MM.1S (cell line): ENCODE measurements at regions not wholly inside any gene's neighbourhood (a gene's known extent, or its start where the extent isn't known, plus 50 kb on each side); places are given as distances from the start of the nearest gene placed in this dataset.

Experiments used
- DNase-seq: peaks from one replicate; pipeline ENCODE4 v3.0.0-alpha.2; 2015
- H2AFZ ChIP-seq: fragments of 300-600 bp; sonication (generic); 2 replicates; pipeline ENCODE4 v1.6.0; 2016; ENCODE audit warnings: antibody characterized with exemption, low read length
- H3F3A ChIP-seq: fragments of 300-600 bp; sonication (generic); 2 replicates; pipeline ENCODE4 v1.6.1; 2016; ENCODE audit warnings: mild to moderate bottlenecking, antibody characterized with exemption, low read length, moderate library complexity, mixed read lengths; ENCODE audit not compliant: insufficient read depth
- H3K27ac ChIP-seq: fragments of 300-600 bp; sonication (generic); 2 replicates; pipeline ENCODE4 v1.5.1; 2016; ENCODE audit warnings: mild to moderate bottlenecking, low read length
- H3K27me3 ChIP-seq: fragments of 300-600 bp; sonication (generic); replicated peaks from 2 replicates; pipeline ENCODE4 v1.6.0; 2016; ENCODE audit warnings: low read length; ENCODE audit not compliant: insufficient read depth
- H3K36me3 ChIP-seq: fragments of 300-600 bp; sonication (generic); replicated peaks from 2 replicates; pipeline ENCODE4 v1.6.1; 2016; ENCODE audit warnings: mild to moderate bottlenecking, low read length, mixed read lengths; ENCODE audit not compliant: insufficient read depth
- H3K4me1 ChIP-seq: fragments of 300-600 bp; sonication (generic); 2 replicates; pipeline ENCODE4 v1.6.1; 2016; ENCODE audit warnings: low read length, mixed read lengths
- H3K4me2 ChIP-seq: fragments of 300-600 bp; sonication (generic); 2 replicates; pipeline ENCODE4 v1.6.0; 2016; ENCODE audit warnings: low read depth, low read length
- H3K4me3 ChIP-seq: fragments of 300-600 bp; sonication (generic); 2 replicates; pipeline ENCODE4 v1.5.1; 2016; ENCODE audit warnings: low read length, mixed read lengths
- H3K79me2 ChIP-seq: fragments of 300-600 bp; sonication (generic); 2 replicates; pipeline ENCODE4 v1.6.1; 2016; ENCODE audit warnings: mixed run types, low read length, mixed read lengths
- H3K9ac ChIP-seq: fragments of 300-600 bp; sonication (generic); 2 replicates; pipeline ENCODE4 v1.6.1; 2016; ENCODE audit warnings: low read length, mixed read lengths
- H3K9me2 ChIP-seq: fragments of 300-600 bp; sonication (generic); replicated peaks from 2 replicates; pipeline ENCODE4 v1.6.1; 2016; ENCODE audit warnings: mild to moderate bottlenecking, low read length, mixed read lengths; ENCODE audit not compliant: insufficient read depth
- H3K9me3 ChIP-seq: fragments of 300-600 bp; sonication (generic); replicated peaks from 2 replicates; pipeline ENCODE4 v1.6.1; 2016; ENCODE audit warnings: mild to moderate bottlenecking, low read length, mixed read lengths; ENCODE audit not compliant: insufficient read depth
- H4K20me1 ChIP-seq: fragments of 300-600 bp; sonication (generic); 2 replicates; pipeline ENCODE4 v1.6.1; 2016; ENCODE audit warnings: mild to moderate bottlenecking, low read length, moderate library complexity, mixed read lengths; ENCODE audit not compliant: insufficient read depth
- EZH2 ChIP-seq: fragments of 300-600 bp; sonication (generic); optimal IDR thresholded peaks from 2 replicates; pipeline ENCODE3; 2017; ENCODE audit warnings: low read depth, mild to moderate bottlenecking, antibody characterized with exemption, low read length, mixed read lengths
- EZH2phosphoT487 ChIP-seq: fragments of 300-600 bp; sonication (generic); IDR thresholded peaks from 2 replicates; pipeline ENCODE4 v1.6.1; 2018; ENCODE audit warnings: antibody characterized with exemption, low read length
- TF ChIP-seq, protein P1 (sequence below): fragments of 300-600 bp; sonication (generic); IDR thresholded peaks from 2 replicates; pipeline ENCODE4 v1.5.1; 2016; ENCODE audit warnings: antibody characterized with exemption, low read length, mixed read lengths

DNA sequence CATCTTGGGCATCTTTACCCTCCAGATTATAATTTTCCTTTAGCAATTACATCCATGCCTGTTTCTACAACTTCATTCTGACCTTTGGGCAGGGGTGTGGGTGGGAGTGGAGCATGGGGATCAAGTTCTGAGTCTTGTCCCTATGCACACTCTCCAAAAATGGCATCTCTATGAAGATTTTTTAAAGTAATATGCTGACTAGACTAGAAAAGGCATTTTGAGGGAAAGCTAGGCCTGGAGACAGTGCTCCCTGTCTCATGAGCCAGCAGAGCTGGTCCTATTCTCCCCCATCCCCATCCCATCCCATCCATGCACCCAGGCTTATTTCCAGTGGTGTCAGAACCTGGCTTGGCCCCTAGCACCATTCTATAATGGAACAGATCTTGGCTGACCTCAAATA lies 398.0 kb upstream of the SLC24A2 start:
- Histone ChIP-seq H3K4me3 (no peak overlapping the region), H3K36me3 (no peaks in the 10 kb centered on the region), H3K4me1 (no peaks in the 10 kb centered on the region), H3K9me3 (no peaks in the 10 kb centered on the region), H3K4me2 (no peak overlapping the region), H3F3A (no peaks in the 10 kb centered on the region), H2AFZ (no peak overlapping the region), H3K27me3 (no peaks in the 10 kb centered on the region), H3K9me2 (no peaks in the 10 kb centered on the region), H3K79me2 (no peaks in the 10 kb centered on the region), H3K27ac (no peak overlapping the region), H3K9ac (no peak overlapping the region), H4K20me1 (no peaks in the 10 kb centered on the region)
- no peak for DNase-seq
- TF ChIP-seq, protein P1, sequence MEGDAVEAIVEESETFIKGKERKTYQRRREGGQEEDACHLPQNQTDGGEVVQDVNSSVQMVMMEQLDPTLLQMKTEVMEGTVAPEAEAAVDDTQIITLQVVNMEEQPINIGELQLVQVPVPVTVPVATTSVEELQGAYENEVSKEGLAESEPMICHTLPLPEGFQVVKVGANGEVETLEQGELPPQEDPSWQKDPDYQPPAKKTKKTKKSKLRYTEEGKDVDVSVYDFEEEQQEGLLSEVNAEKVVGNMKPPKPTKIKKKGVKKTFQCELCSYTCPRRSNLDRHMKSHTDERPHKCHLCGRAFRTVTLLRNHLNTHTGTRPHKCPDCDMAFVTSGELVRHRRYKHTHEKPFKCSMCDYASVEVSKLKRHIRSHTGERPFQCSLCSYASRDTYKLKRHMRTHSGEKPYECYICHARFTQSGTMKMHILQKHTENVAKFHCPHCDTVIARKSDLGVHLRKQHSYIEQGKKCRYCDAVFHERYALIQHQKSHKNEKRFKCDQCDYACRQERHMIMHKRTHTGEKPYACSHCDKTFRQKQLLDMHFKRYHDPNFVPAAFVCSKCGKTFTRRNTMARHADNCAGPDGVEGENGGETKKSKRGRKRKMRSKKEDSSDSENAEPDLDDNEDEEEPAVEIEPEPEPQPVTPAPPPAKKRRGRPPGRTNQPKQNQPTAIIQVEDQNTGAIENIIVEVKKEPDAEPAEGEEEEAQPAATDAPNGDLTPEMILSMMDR, result no peak
- TF ChIP-seq EZH2phosphoT487, result no peak
- TF ChIP-seq EZH2, result no peak

DNA sequence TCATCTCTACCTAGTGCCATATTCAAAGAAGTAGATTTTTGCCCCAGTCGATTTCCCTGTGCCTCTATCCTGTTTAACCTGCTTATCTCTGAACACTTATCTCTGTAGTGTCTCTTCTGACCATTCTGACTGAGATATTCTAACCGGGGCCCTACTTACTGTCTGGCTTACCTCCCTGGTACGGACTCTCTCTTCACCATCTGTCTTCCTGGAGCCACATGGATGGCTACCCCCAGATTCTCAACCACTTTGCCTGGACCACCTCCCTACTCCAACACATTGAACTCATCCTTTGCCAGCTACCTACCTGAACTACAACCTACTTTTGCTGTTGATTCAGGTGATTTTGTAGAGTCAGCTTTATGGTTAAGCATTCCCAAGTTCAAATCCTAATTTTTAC lies 397.4 kb upstream of the SLC24A2 start:
- Histone ChIP-seq H3K27ac (no peak overlapping the region), H3K4me2 (no peak overlapping the region), H3K9ac (no peak overlapping the region), H3K4me1 (no peaks in the 10 kb centered on the region), H4K20me1 (no peaks in the 10 kb centered on the region), H3F3A (no peaks in the 10 kb centered on the region), H3K79me2 (no peaks in the 10 kb centered on the region), H3K4me3 (no peak overlapping the region), H3K27me3 (no peaks in the 10 kb centered on the region), H2AFZ (no peak overlapping the region), H3K36me3 (no peaks in the 10 kb centered on the region), H3K9me2 (no peaks in the 10 kb centered on the region), H3K9me3 (no peaks in the 10 kb centered on the region)
- no peak for DNase-seq
- TF ChIP-seq EZH2 (no peak), EZH2phosphoT487 (no peak)
- TF ChIP-seq, protein P1, result no peak

DNA sequence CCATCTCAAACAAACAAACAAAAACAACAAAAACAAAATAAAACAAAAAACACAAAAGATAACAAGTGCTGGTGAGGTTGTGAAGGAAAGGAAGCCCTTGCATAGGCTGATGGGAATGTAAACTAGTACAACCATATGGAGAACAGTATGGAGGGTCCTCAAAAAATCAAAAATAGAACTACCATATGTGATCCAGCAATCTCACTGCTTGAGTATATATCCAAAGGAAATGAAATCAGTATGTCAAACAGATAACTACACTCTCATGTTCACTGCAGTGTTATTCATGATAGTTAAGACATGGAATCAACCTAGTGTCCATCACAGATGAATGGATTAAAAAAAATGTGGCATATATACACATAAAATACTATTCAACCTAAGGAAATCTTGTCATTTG lies 395.7 kb upstream of the SLC24A2 start:
- no peaks in the 10 kb centered on the region for H4K20me1 ChIP-seq
- TF ChIP-seq EZH2phosphoT487 (no peak), EZH2 (no peak)
- TF ChIP-seq, protein P1, result no peak
- no peaks in the 10 kb centered on the region for H3K4me1 ChIP-seq
- DNase-seq, result no peak
- H3K9me2 ChIP-seq, result no peaks in the 10 kb centered on the region
- H2AFZ ChIP-seq, result no peak overlapping the region
- H3K79me2 ChIP-seq, result no peaks in the 10 kb centered on the region
- H3K36me3 ChIP-seq, result no peaks in the 10 kb centered on the region
- H3K9ac ChIP-seq, result no peak overlapping the region
- no peak overlapping the region for H3K4me3 ChIP-seq
- no peaks in the 10 kb centered on the region for H3K9me3 ChIP-seq
- no peaks in the 10 kb centered on the region for H3F3A ChIP-seq
- no peaks in the 10 kb centered on the region for H3K27me3 ChIP-seq
- no peak overlapping the region for H3K27ac ChIP-seq
- H3K4me2 ChIP-seq, result no peak overlapping the region
